ENCODE measurements at regions not wholly inside any gene's neighbourhood (a gene's known extent, or its start where the extent isn't known, plus 50 kb on each side); places are given as distances from the start of the nearest gene placed in this dataset.

DNA sequence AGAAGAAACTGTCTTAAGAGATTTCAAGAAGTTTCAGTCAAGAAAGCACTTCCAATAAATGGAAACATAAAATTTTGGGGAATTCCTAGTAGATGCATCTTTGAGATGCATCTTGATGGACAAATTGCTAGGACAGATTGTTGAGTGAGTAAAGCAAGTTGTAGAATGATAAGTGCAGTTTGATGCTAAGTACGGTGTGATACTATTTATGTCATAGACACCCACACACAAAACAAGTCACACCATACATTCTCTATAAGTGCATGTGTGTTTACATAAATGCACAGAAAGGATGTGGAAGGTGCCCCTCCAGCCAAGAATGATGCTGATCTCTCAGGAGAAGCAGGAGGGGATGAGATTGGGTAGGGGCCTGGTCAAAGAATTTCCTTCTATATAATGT is 375.7 kb downstream of the FOXO1 start:
- POLR2A ChIA-PET = no interaction called here
- TF ChIP-seq FOXK2 (IDR thresholded peaks at IDR 0.05) (no peak), SP1 (IDR thresholded peaks at IDR 0.05) (no peak), BHLHE40 (IDR thresholded peaks at IDR 0.05; ENCODE audit: borderline replicate concordance) (no peak), ARNT (IDR thresholded peaks at IDR 0.05) (no peak), SUZ12 (IDR thresholded peaks at IDR 0.05) (no peak), TARDBP (IDR thresholded peaks at IDR 0.05) (no peak), L3MBTL2 (conservative IDR thresholded peaks at IDR 0.05) (no peak), LEF1 (IDR thresholded peaks at IDR 0.05; ENCODE audit: borderline replicate concordance) (no peak), FOXA1 (IDR thresholded peaks at IDR 0.05) (no peak), FOXM1 (IDR thresholded peaks at IDR 0.05; ENCODE audit: borderline replicate concordance) (no peak), ZNF384 (IDR thresholded peaks at IDR 0.05) (no peak), ELF4 (IDR thresholded peaks at IDR 0.05) (no peak), HDGF (IDR thresholded peaks at IDR 0.05; ENCODE audit: borderline replicate concordance) (no peak), CTBP1 (IDR thresholded peaks at IDR 0.05; ENCODE audit: borderline replicate concordance) (no peak)
- CTCF ChIA-PET = no interaction called here

DNA sequence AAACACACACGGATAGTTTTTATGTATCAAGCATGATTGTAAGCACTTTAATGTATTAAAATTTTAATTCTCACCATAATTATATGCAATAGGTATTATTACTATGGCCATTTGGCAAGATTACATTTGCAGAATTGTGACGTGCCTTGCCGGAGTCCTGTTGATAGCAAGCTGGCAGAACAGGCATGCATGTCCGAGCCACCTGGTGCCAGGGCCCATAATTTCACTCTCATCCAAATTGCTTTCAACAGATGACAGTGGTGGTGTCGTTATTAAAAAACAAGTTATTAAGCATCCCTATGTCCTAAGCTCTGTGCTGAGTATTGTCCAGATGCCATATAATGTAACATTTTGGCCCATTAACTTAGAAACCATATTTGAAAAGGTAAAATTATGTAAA is 374.3 kb downstream of the FOXO1 start:
- TF ChIP-seq ARNT (IDR thresholded peaks at IDR 0.05) = no peak
- no peak for TF ChIP-seq CTBP1 (IDR thresholded peaks at IDR 0.05; ENCODE audit: borderline replicate concordance)
- no peak for TF ChIP-seq L3MBTL2 (conservative IDR thresholded peaks at IDR 0.05)
- TF ChIP-seq, protein P1, sequence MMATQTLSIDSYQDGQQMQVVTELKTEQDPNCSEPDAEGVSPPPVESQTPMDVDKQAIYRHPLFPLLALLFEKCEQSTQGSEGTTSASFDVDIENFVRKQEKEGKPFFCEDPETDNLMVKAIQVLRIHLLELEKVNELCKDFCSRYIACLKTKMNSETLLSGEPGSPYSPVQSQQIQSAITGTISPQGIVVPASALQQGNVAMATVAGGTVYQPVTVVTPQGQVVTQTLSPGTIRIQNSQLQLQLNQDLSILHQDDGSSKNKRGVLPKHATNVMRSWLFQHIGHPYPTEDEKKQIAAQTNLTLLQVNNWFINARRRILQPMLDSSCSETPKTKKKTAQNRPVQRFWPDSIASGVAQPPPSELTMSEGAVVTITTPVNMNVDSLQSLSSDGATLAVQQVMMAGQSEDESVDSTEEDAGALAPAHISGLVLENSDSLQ (IDR thresholded peaks at IDR 0.05) = no peak
- CTCF ChIA-PET = interaction anchor here (0.6 kb wide), 1 partner anchor 329 kb away, joined by 3 read pairs; no protein-coding TSS in a partner anchor
- POLR2A ChIA-PET = no interaction called here
- no peak for DNase-seq (ENCODE audit: extremely low spot score)

More for the DNA sequence above, 375.7 kb downstream of the FOXO1 start:
- no peak for DNase-seq (ENCODE audit: extremely low spot score)

DNA sequence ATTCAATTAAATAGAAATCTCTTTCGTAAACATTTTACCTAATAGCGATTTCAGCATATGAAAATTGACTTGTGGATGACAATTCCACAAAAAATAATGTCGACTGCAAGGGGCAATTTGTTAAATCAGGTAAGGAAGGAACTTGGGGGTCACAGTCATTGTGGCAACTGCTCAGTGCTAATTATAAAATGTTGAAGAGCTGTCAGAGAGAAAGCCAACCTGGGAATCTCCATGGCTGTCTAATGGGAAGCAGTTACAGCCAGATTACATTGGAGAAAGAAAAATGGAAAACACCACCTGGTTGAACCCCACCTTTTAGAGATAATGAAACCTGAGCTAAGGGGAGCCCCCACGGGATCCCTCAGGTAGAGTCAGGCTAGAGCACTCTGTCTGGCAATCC is 373.9 kb downstream of the FOXO1 start:
- DNase-seq (ENCODE audit: extremely low spot score) = no peak
- TF ChIP-seq ZNF384 (IDR thresholded peaks at IDR 0.05) (no peak), NFRKB (IDR thresholded peaks at IDR 0.05) (no peak), FOXM1 (IDR thresholded peaks at IDR 0.05; ENCODE audit: borderline replicate concordance) (no peak), FOXK2 (IDR thresholded peaks at IDR 0.05) (no peak), L3MBTL2 (conservative IDR thresholded peaks at IDR 0.05) (no peak), SUZ12 (IDR thresholded peaks at IDR 0.05) (no peak), CTBP1 (IDR thresholded peaks at IDR 0.05; ENCODE audit: borderline replicate concordance) (no peak), ARNT (IDR thresholded peaks at IDR 0.05) (no peak), SP1 (IDR thresholded peaks at IDR 0.05) (no peak), BHLHE40 (IDR thresholded peaks at IDR 0.05; ENCODE audit: borderline replicate concordance) (no peak)
- TF ChIP-seq, protein P1 (IDR thresholded peaks at IDR 0.05) = no peak
- ChIA-PET POLR2A (no interaction called here), CTCF (no interaction called here)

DNA sequence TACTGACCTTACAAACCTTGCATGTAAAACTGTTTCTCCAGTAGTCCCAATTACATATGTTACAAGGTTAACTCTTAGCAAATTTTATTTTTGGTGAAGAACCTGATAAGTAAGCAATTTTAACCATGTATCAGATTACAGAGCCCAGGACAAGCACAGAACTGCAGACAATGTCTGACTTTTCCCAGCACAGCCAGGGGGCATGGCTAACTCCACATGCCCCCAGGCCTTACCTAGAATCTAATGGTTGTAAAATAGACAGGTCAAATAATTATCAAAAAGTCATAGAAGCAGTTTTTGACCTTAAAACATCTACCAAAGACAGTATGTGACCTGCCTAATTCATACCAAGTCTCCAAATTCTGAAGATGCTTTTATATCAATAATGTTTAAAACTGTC is 364.1 kb downstream of the FOXO1 start:
- POLR2A ChIA-PET = no interaction called here
- no peak for DNase-seq (ENCODE audit: extremely low spot score)
- TF ChIP-seq NFRKB (IDR thresholded peaks at IDR 0.05) (no peak), FOXA1 (IDR thresholded peaks at IDR 0.05) (no peak), SP1 (IDR thresholded peaks at IDR 0.05) (no peak), LEF1 (IDR thresholded peaks at IDR 0.05; ENCODE audit: borderline replicate concordance) (no peak), L3MBTL2 (conservative IDR thresholded peaks at IDR 0.05) (no peak), FOXK2 (IDR thresholded peaks at IDR 0.05) (no peak), SUZ12 (IDR thresholded peaks at IDR 0.05) (no peak), HDGF (IDR thresholded peaks at IDR 0.05; ENCODE audit: borderline replicate concordance) (no peak), FOXM1 (IDR thresholded peaks at IDR 0.05; ENCODE audit: borderline replicate concordance) (no peak), ELF4 (IDR thresholded peaks at IDR 0.05) (no peak), ZNF384 (IDR thresholded peaks at IDR 0.05) (no peak), TARDBP (IDR thresholded peaks at IDR 0.05) (no peak)
- TF ChIP-seq, protein P1 (IDR thresholded peaks at IDR 0.05) = no peak
- CTCF ChIA-PET = no interaction called here

DNA sequence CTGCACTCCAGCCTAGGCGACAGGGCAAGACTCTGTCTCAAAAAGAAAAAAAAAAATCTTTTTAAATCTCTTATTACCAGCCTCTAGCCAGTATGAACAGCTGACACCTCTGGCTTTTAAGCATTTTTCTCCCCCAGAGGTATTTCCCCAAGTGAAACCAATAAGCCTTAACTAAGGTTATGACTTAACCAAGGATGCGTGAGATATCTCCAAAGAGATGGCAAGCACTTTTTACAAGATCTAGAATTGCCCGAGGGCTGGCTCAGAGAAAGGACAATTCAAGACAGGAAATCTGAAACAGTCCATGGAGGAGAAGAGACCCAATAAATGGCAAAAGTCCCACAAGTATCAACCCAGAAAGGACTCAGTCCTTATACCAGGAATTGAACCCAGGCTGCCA is 362.1 kb downstream of the FOXO1 start:
- no peak for DNase-seq (ENCODE audit: extremely low spot score)
- ChIA-PET CTCF (no interaction called here), POLR2A (no interaction called here)
- TF ChIP-seq FOXM1 (IDR thresholded peaks at IDR 0.05; ENCODE audit: borderline replicate concordance) = no peak
- no peak for TF ChIP-seq SP1 (IDR thresholded peaks at IDR 0.05)
- TF ChIP-seq LEF1 (IDR thresholded peaks at IDR 0.05; ENCODE audit: borderline replicate concordance) = no peak
- no peak for TF ChIP-seq ARNT (IDR thresholded peaks at IDR 0.05)
- TF ChIP-seq, protein P1 (IDR thresholded peaks at IDR 0.05) = no peak
- no peak for TF ChIP-seq SUZ12 (IDR thresholded peaks at IDR 0.05)
- TF ChIP-seq BHLHE40 (IDR thresholded peaks at IDR 0.05; ENCODE audit: borderline replicate concordance) = no peak
- no peak for TF ChIP-seq ELF4 (IDR thresholded peaks at IDR 0.05)
- no peak for TF ChIP-seq HDGF (IDR thresholded peaks at IDR 0.05; ENCODE audit: borderline replicate concordance)
- TF ChIP-seq TARDBP (IDR thresholded peaks at IDR 0.05) = no peak
- no peak for TF ChIP-seq FOXA1 (IDR thresholded peaks at IDR 0.05)
- TF ChIP-seq NFRKB (IDR thresholded peaks at IDR 0.05) = no peak
- no peak for TF ChIP-seq L3MBTL2 (conservative IDR thresholded peaks at IDR 0.05)
- TF ChIP-seq ZNF384 (IDR thresholded peaks at IDR 0.05) = no peak
- TF ChIP-seq CTBP1 (IDR thresholded peaks at IDR 0.05; ENCODE audit: borderline replicate concordance) = no peak
- no peak for TF ChIP-seq FOXK2 (IDR thresholded peaks at IDR 0.05)

DNA sequence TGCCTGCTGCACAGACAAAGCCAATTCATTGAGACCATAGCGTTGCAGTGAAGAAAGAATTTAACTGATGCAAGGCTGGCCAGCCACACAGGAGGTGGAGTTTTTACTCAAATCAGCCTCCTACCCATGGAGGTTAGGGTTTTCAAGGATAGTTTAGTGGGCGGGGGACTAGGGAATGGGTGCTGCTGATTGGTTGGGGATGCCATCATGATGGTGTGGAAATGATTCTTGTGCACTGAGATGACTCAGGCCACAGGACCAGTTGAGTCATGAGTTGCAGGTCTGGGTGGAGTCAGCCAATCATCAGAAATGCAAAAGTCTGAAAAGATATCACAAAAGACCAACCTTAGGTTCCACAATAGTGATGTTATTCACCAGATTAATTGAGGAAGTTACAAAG is 359.6 kb downstream of the FOXO1 start:
- no peak for TF ChIP-seq CTBP1 (IDR thresholded peaks at IDR 0.05; ENCODE audit: borderline replicate concordance)
- no peak for TF ChIP-seq SP1 (IDR thresholded peaks at IDR 0.05)
- TF ChIP-seq ARNT (IDR thresholded peaks at IDR 0.05) = no peak
- no peak for TF ChIP-seq TARDBP (IDR thresholded peaks at IDR 0.05)
- no peak for TF ChIP-seq L3MBTL2 (conservative IDR thresholded peaks at IDR 0.05)
- no peak for TF ChIP-seq HDGF (IDR thresholded peaks at IDR 0.05; ENCODE audit: borderline replicate concordance)
- no peak for TF ChIP-seq FOXK2 (IDR thresholded peaks at IDR 0.05)
- TF ChIP-seq FOXM1 (IDR thresholded peaks at IDR 0.05; ENCODE audit: borderline replicate concordance) = no peak
- TF ChIP-seq NFRKB (IDR thresholded peaks at IDR 0.05) = no peak
- DNase-seq (ENCODE audit: extremely low spot score) = no peak
- ChIA-PET POLR2A (no interaction called here), CTCF (no interaction called here)
